ENCODE measurements at regions not wholly inside any gene's neighbourhood (a gene's known extent, or its start where the extent isn't known, plus 50 kb on each side); places are given as distances from the start of the nearest gene placed in this dataset.
A peak's percentile ranks its signal among the peaks of the same experiment; 100 is the strongest.

DNA sequence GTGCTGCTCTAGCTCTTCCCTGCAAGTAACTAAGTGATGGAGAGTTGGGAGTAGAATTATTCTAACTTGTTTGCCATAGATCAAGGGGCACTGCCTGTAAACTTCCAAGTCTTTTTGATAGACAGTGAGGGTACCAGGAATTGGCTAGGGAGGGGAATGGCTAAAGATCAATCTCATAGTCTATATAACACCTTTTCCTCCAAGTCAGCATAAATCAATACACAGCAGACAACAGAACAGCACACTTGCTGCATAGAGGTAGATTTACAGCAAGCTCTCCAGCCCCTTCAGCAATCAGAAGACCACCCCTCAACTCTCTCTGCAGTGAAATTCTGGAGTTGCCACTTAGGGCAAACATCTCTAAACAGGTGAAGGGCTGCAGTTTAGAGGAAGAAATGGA is 643.5 kb upstream of the KLF4 start:
- Histone ChIP-seq H3K4me3 (no peak overlapping the region), H3K27me3 (no peaks in the 10 kb centered on the region), H3K9me3 (no peaks in the 10 kb centered on the region), H3K36me3 (no peaks in the 10 kb centered on the region), H3K27ac (no peak overlapping the region), H3K4me1 (no peaks in the 10 kb centered on the region)
- intact Hi-C loops (cut with DNase I), result no loop called here
- DNase-seq (no peak), ATAC-seq (no peak)
- TF ChIP-seq POLR2A (IDR thresholded peaks at IDR 0.05), result no peak
- TF ChIP-seq, protein P1, sequence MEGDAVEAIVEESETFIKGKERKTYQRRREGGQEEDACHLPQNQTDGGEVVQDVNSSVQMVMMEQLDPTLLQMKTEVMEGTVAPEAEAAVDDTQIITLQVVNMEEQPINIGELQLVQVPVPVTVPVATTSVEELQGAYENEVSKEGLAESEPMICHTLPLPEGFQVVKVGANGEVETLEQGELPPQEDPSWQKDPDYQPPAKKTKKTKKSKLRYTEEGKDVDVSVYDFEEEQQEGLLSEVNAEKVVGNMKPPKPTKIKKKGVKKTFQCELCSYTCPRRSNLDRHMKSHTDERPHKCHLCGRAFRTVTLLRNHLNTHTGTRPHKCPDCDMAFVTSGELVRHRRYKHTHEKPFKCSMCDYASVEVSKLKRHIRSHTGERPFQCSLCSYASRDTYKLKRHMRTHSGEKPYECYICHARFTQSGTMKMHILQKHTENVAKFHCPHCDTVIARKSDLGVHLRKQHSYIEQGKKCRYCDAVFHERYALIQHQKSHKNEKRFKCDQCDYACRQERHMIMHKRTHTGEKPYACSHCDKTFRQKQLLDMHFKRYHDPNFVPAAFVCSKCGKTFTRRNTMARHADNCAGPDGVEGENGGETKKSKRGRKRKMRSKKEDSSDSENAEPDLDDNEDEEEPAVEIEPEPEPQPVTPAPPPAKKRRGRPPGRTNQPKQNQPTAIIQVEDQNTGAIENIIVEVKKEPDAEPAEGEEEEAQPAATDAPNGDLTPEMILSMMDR (IDR thresholded peaks at IDR 0.05), result no peak

DNA sequence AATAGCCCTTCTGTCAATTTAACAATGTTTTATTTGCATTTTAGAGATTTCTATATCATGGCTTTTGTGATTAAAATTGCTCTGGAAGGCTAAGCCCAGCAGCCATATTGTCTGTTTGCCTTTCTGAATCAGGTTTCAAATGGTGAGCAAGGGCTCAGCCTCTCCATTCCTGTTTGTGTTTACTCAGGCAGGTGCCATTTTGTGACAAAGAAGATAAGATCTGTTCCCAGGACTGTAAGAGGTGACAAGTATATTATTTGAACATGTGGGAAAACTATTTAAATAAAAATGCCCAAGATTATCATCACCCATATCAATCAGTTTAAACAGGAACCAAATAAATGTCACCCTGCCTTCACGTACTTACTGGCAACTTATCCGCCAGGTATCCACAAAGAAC is 641.3 kb upstream of the KLF4 start:
- 75% methylated on average over 2 of the region's 2 CpGs for WGBS (ENCODE audit: insufficient coverage, low coverage, low lambda C conversion rate, missing lambda C conversion rate)
- H3K4me1 ChIP-seq, result no peaks in the 10 kb centered on the region
- no peak overlapping the region for H3K27ac ChIP-seq
- no peaks in the 10 kb centered on the region for H3K27me3 ChIP-seq
- H3K36me3 ChIP-seq, result no peaks in the 10 kb centered on the region
- TF ChIP-seq POLR2A (IDR thresholded peaks at IDR 0.05), result no peak
- TF ChIP-seq, protein P1 (IDR thresholded peaks at IDR 0.05), result no peak
- H3K9me3 ChIP-seq, result no peaks in the 10 kb centered on the region
- ATAC-seq (no peak), DNase-seq (no peak)
- H3K4me3 ChIP-seq, result no peak overlapping the region
- intact Hi-C loops (cut with DNase I), result no loop called here

DNA sequence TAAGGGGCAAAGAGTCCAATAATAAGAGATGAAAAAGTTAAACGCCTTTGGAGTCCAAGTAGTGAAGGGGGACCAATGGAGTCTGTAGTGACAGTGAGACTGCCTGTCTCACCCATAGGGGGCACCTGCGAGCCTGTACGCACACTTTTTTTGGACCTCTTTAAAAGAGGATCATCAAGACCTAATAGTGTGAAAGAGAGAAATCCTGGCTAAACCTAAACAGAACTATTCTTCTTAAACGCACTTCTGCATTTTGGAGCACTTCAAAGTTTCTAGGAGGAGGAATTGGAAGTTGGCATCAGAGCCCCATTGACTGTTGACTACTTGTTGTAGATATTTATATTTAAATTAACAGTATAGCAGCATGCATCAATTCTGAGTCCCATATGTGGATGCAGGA is 636.1 kb upstream of the KLF4 start:
- Histone ChIP-seq H3K4me3 (no peak overlapping the region), H3K36me3 (no peaks in the 10 kb centered on the region), H3K4me1 (no peaks in the 10 kb centered on the region), H3K9me3 (no peaks in the 10 kb centered on the region), H3K27ac (no peak overlapping the region), H3K27me3 (no peaks in the 10 kb centered on the region)
- WGBS (ENCODE audit: insufficient coverage, low coverage, low lambda C conversion rate, missing lambda C conversion rate), result 79% methylated on average over 3 of the region's 4 CpGs
- intact Hi-C loops (cut with DNase I), result no loop called here
- no peak for TF ChIP-seq POLR2A (IDR thresholded peaks at IDR 0.05)
- TF ChIP-seq, protein P1 (IDR thresholded peaks at IDR 0.05), result peak in 3 of 4 donors; percentile 11 to 28 (median 14)
- ATAC-seq (peak in 1 of 4 donors; percentile 25), DNase-seq (no peak)

DNA sequence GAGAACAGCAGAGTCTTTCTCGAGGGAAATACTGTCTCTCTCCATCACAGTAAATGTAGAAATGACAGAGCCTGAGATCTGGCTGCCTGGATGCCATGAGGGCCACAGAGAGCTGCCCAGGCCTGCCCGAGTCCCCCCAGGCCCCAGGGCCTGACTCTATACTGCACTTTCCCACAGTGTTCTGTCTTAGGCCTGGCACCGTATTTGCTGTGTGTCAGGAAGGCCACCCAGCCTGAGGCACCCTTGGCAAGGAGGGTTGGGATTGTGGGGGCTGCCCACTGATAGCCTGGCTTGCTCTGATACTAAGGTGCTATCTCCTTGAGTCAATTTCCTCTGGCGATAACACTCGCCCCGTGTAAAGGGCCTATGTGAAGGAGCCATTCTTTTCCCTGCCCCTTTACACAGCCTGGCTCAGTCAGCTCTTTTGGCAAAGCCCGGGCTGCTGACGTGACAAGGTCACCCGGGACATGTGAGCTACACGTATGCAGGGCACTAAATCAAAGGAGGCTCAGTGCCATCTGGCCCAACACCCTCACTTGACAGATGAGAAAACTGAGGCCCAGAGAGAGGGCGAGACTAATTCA is 630.1 kb upstream of the KLF4 start:
- Histone ChIP-seq H3K27ac (no peak overlapping the region), H3K27me3 (no peaks in the 10 kb centered on the region), H3K36me3 (no peaks in the 10 kb centered on the region), H3K9me3 (no peaks in the 10 kb centered on the region), H3K4me3 (no peak overlapping the region), H3K4me1 (no peaks in the 10 kb centered on the region)
- intact Hi-C loops (cut with DNase I), result no loop called here
- DNase-seq (no peak), ATAC-seq (peak in 2 of 4 donors; percentile 20 to 35)
- 58% methylated on average over 3 of the region's 11 CpGs for WGBS (ENCODE audit: insufficient coverage, low coverage, low lambda C conversion rate, missing lambda C conversion rate)
- TF ChIP-seq POLR2A (IDR thresholded peaks at IDR 0.05), result no peak
- TF ChIP-seq, protein P1 (IDR thresholded peaks at IDR 0.05), result no peak

DNA sequence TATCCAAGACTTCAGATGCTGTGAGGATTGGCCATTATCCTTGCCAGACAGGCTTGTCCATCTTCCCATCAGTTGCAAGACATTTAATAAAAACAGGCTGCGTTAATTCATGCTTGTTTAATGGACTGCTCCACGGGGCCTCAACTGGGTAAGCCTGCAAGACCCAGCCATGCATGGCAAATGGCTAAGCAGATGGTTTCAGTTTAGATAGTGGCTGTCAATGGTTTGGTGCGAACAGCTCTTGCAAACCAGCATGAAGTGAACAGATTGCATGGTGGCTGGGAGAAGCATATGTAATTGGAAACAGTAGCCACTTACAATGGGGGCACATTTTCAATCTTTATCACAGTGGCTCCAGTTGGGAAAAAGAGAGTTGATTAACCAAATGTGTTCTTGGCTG is 628.2 kb upstream of the KLF4 start:
- WGBS (ENCODE audit: insufficient coverage, low coverage, low lambda C conversion rate, missing lambda C conversion rate), result 80% methylated on average over 2 of the region's 3 CpGs
- Histone ChIP-seq H3K27ac (no peak overlapping the region), H3K4me1 (no peaks in the 10 kb centered on the region), H3K27me3 (no peaks in the 10 kb centered on the region), H3K4me3 (no peak overlapping the region), H3K36me3 (no peaks in the 10 kb centered on the region), H3K9me3 (no peaks in the 10 kb centered on the region)
- TF ChIP-seq POLR2A (IDR thresholded peaks at IDR 0.05), result no peak
- TF ChIP-seq, protein P1 (IDR thresholded peaks at IDR 0.05), result no peak
- intact Hi-C loops (cut with DNase I), result no loop called here
- no peak for DNase-seq
- no peak for ATAC-seq

Measured in right lobe of liver (tissue), 6 donors.